ENCODE measurements at regions not wholly inside any gene's neighbourhood (a gene's known extent, or its start where the extent isn't known, plus 50 kb on each side); places are given as distances from the start of the nearest gene placed in this dataset.

- H3K27ac ChIP-seq: no peak overlapping the region
- TF ChIP-seq CTCF (conservative IDR thresholded peaks at IDR 0.05): no peak
Measured at GRCh38 chr6:149208134-149208601, 109.3 kb upstream of the TAB2 start.

- H3K27ac ChIP-seq: no peak overlapping the region
- no peak for TF ChIP-seq CTCF (conservative IDR thresholded peaks at IDR 0.05)
Measured at GRCh38 chr6:149209871-149210775, 107.4 kb upstream of the TAB2 start.

GRCh38 chr6:149211046-149211571 is 106.4 kb upstream of the TAB2 start:
- H3K27ac ChIP-seq: no peak overlapping the region
- TF ChIP-seq CTCF (conservative IDR thresholded peaks at IDR 0.05): no peak

GRCh38 chr6:149212206-149212605 is 105.3 kb upstream of the TAB2 start:
- H3K27ac ChIP-seq: no peak overlapping the region
- no peak for TF ChIP-seq CTCF (conservative IDR thresholded peaks at IDR 0.05)

GRCh38 chr6:149212892-149213801 is 104.4 kb upstream of the TAB2 start:
- H3K27ac ChIP-seq: no peak overlapping the region

GRCh38 chr6:149213829-149214228 is 103.7 kb upstream of the TAB2 start:
- no peak for TF ChIP-seq CTCF (conservative IDR thresholded peaks at IDR 0.05)
- no peak overlapping the region for H3K27ac ChIP-seq

More at GRCh38 chr6:149212892-149213801, 104.4 kb upstream of the TAB2 start:
- TF ChIP-seq CTCF (conservative IDR thresholded peaks at IDR 0.05): no peak

- H3K27ac ChIP-seq: no peak overlapping the region
- no peak for TF ChIP-seq CTCF (conservative IDR thresholded peaks at IDR 0.05)
Measured at GRCh38 chr6:149216459-149216858, 101.1 kb upstream of the TAB2 start.
